ENCODE measurements at regions not wholly inside any gene's neighbourhood (a gene's known extent, or its start where the extent isn't known, plus 50 kb on each side); places are given as distances from the start of the nearest gene placed in this dataset.

- TF ChIP-seq EP300 (conservative IDR thresholded peaks at IDR 0.05; ENCODE audit: poor library complexity, severe bottlenecking) (no peak), TAF1 (IDR thresholded peaks at IDR 0.05; ENCODE audit: low read depth) (no peak), RAD21 (conservative IDR thresholded peaks at IDR 0.05) (no peak), EZH2 (IDR thresholded peaks at IDR 0.05; ENCODE audit: borderline replicate concordance, insufficient read depth, low read length, poor library complexity, severe bottlenecking) (no peak), MXI1 (conservative IDR thresholded peaks at IDR 0.05; ENCODE audit: poor library complexity, severe bottlenecking) (no peak), POLR2AphosphoS5 (IDR thresholded peaks at IDR 0.05) (no peak)
- TF ChIP-seq, protein P1, sequence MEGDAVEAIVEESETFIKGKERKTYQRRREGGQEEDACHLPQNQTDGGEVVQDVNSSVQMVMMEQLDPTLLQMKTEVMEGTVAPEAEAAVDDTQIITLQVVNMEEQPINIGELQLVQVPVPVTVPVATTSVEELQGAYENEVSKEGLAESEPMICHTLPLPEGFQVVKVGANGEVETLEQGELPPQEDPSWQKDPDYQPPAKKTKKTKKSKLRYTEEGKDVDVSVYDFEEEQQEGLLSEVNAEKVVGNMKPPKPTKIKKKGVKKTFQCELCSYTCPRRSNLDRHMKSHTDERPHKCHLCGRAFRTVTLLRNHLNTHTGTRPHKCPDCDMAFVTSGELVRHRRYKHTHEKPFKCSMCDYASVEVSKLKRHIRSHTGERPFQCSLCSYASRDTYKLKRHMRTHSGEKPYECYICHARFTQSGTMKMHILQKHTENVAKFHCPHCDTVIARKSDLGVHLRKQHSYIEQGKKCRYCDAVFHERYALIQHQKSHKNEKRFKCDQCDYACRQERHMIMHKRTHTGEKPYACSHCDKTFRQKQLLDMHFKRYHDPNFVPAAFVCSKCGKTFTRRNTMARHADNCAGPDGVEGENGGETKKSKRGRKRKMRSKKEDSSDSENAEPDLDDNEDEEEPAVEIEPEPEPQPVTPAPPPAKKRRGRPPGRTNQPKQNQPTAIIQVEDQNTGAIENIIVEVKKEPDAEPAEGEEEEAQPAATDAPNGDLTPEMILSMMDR (IDR thresholded peaks at IDR 0.05; ENCODE audit: poor library complexity, severe bottlenecking), result no peak
- TF ChIP-seq, protein P2, sequence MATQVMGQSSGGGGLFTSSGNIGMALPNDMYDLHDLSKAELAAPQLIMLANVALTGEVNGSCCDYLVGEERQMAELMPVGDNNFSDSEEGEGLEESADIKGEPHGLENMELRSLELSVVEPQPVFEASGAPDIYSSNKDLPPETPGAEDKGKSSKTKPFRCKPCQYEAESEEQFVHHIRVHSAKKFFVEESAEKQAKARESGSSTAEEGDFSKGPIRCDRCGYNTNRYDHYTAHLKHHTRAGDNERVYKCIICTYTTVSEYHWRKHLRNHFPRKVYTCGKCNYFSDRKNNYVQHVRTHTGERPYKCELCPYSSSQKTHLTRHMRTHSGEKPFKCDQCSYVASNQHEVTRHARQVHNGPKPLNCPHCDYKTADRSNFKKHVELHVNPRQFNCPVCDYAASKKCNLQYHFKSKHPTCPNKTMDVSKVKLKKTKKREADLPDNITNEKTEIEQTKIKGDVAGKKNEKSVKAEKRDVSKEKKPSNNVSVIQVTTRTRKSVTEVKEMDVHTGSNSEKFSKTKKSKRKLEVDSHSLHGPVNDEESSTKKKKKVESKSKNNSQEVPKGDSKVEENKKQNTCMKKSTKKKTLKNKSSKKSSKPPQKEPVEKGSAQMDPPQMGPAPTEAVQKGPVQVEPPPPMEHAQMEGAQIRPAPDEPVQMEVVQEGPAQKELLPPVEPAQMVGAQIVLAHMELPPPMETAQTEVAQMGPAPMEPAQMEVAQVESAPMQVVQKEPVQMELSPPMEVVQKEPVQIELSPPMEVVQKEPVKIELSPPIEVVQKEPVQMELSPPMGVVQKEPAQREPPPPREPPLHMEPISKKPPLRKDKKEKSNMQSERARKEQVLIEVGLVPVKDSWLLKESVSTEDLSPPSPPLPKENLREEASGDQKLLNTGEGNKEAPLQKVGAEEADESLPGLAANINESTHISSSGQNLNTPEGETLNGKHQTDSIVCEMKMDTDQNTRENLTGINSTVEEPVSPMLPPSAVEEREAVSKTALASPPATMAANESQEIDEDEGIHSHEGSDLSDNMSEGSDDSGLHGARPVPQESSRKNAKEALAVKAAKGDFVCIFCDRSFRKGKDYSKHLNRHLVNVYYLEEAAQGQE (IDR thresholded peaks at IDR 0.05; ENCODE audit: borderline replicate concordance), result no peak
Measured at GRCh38 chr3:178396318-178396717, 139.9 kb upstream of the KCNMB2 start.

All from neural cell (in vitro differentiated cells).